OCI-LY3 (cell line): ENCODE measurements at regions not wholly inside any gene's neighbourhood (a gene's known extent, or its start where the extent isn't known, plus 50 kb on each side); places are given as distances from the start of the nearest gene placed in this dataset.

Experiments used
- EZH2phosphoT487 ChIP-seq: fragments of 200-600 bp; shearing (Covaris generic); IDR thresholded peaks from 2 replicates; pipeline ENCODE4 v1.6.1; 2018; ENCODE audit warnings: antibody characterized with exemption, mixed run types, low read depth
- TF ChIP-seq, protein P1 (sequence below): fragments of 200-600, 300-600 bp; sonication (generic); IDR thresholded peaks from 2 replicates; pipeline ENCODE4 v1.5.1; 2014; ENCODE audit warnings: antibody characterized with exemption, low read length, low read depth

DNA sequence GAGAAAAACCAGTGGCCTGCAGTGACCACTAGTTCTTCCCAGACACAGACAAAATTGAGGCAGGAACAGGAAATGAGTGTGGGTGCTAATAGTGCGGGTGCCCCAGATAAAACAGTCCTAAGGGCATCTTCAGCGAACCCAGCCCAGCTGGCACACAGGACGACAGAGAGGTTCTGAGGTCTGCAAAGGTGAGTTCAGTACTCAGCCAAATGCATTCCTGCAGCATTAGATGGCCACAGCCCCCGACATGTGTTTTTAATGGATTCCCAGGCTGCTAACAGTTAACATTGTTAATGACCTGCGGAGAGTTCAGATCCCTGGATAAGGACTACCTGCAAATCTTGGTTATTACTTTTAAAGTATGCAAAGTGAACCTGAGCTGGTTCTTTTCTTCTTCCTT, 196.0 kb downstream of the HIBADH start:
- TF ChIP-seq EZH2phosphoT487: no peak
- TF ChIP-seq, protein P1, sequence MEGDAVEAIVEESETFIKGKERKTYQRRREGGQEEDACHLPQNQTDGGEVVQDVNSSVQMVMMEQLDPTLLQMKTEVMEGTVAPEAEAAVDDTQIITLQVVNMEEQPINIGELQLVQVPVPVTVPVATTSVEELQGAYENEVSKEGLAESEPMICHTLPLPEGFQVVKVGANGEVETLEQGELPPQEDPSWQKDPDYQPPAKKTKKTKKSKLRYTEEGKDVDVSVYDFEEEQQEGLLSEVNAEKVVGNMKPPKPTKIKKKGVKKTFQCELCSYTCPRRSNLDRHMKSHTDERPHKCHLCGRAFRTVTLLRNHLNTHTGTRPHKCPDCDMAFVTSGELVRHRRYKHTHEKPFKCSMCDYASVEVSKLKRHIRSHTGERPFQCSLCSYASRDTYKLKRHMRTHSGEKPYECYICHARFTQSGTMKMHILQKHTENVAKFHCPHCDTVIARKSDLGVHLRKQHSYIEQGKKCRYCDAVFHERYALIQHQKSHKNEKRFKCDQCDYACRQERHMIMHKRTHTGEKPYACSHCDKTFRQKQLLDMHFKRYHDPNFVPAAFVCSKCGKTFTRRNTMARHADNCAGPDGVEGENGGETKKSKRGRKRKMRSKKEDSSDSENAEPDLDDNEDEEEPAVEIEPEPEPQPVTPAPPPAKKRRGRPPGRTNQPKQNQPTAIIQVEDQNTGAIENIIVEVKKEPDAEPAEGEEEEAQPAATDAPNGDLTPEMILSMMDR: no peak
